Esophagus muscularis mucosa (tissue), 4 donors: ENCODE measurements at regions not wholly inside any gene's neighbourhood (a gene's known extent, or its start where the extent isn't known, plus 50 kb on each side); places are given as distances from the start of the nearest gene placed in this dataset.

Source experiments
- DNase-seq: peaks from one replicate; pipeline ENCODE4 v3.0.0-alpha.2; 2017; ENCODE audit errors: extremely low spot score
- H3K27ac ChIP-seq, 4 donors: fragments of 200-600 bp; sonication (generic); replicated peaks in 1 of 4; 1 replicate in 3 of 4; 2 replicates in 1 of 4; pipeline ENCODE4 v1.5.1; 2016 to 2019; ENCODE audit warnings: mild to moderate bottlenecking in 1 of 4
- H3K27me3 ChIP-seq, 4 donors: fragments of 200-600 bp; sonication (generic); one replicate each; pipeline versions ENCODE4 v1.5.1 to v1.6.0; 2016 to 2019
- H3K36me3 ChIP-seq, 4 donors: fragments of 200-600 bp; sonication (generic); one replicate each; pipeline ENCODE4 v1.5.1; 2016 to 2019
- H3K4me1 ChIP-seq, 4 donors: fragments of 200-600 bp; sonication (generic); one replicate each; pipeline ENCODE4 v1.5.1; 2016 to 2019
- H3K4me3 ChIP-seq, 4 donors: fragments of 200-600 bp; sonication (generic); 1 replicate in 2 of 4; 2 replicates in 2 of 4; pipeline ENCODE4 v1.5.1; 2016 to 2019; ENCODE audit warnings: mild to moderate bottlenecking in 4 of 4, moderate library complexity in 1 of 4
- H3K9me3 ChIP-seq, 4 donors: fragments of 200-600 bp; sonication (generic); 1 replicate in 3 of 4; 2 replicates in 1 of 4; pipeline ENCODE4 v1.5.1; 2016 to 2019
- EP300 ChIP-seq: sonication (generic); formaldehyde crosslinking; IDR thresholded peaks from one replicate; pipeline ENCODE4 v1.6.1; 2017; ENCODE audit warnings: antibody characterized with exemption
- POLR2A ChIP-seq: fragments of 450-650 bp; IDR thresholded peaks from one replicate; pipeline ENCODE4 v1.6.1; 2017; ENCODE audit warnings: antibody characterized with exemption, moderate library complexity, mild to moderate bottlenecking, low read depth
- POLR2AphosphoS5 ChIP-seq, 2 donors: sonication (generic); formaldehyde crosslinking; IDR thresholded peaks; one replicate each; pipeline ENCODE4 v1.6.1; 2017; ENCODE audit warnings: antibody characterized with exemption in 2 of 2
- WGBS: methylation state at CpG from one replicate; pipeline ENCODE4 v1.1.5; 2018; 5-methylcytosine and 5-hydroxymethylcytosine counted together
- intact Hi-C: fragments of 100-400 bp; cut with DNase I; formaldehyde crosslinking; loops from one replicate; pipeline ENCODE4 v1.15.1; 2023
- TF ChIP-seq, protein P1 (sequence below), 3 experiments: fragments of 200-600 bp in 2 of 3; fragments of 450-650 bp in 1 of 3; sonication (generic) in 2 of 3; IDR thresholded peaks; one replicate each; pipeline ENCODE4 v1.5.1; 2017 to 2019; ENCODE audit warnings: antibody characterized with exemption in 3 of 3, mild to moderate bottlenecking in 2 of 3, moderate library complexity in 1 of 3

DNA sequence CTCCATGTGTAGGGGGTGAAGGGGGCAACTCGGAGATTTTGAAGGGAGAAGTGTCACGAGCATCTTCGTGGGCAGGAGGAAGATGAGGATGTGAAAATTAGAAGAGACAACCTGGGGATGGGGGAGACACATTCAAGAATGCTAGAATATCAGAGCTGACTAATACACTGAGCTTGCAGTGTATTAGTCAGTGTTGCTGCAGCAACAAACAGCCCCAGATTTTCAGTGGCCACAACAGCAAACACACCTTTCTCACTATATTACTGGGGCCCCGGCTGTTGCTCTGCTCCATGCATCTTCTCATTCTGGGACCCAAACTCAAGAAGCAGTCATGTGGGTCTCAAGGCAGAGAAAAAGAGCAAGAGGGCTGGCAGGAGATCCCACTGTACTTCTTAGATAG is 74.8 kb upstream of the SIM2 start:
- Histone ChIP-seq H3K27ac (no peak overlapping the region), H3K27me3 (peaks cover 0 to 44% (median 0%) of the 10 kb centered on the region in 4 donors), H3K4me1 (no peaks in the 10 kb centered on the region), H3K4me3 (no peak overlapping the region), H3K36me3 (no peaks in the 10 kb centered on the region), H3K9me3 (peaks cover 0 to 10% (median 0%) of the 10 kb centered on the region in 4 donors)
- 76% methylated on average over 4 of the region's 4 CpGs for WGBS
- intact Hi-C loops, result no loop called here
- no peak for DNase-seq
- TF ChIP-seq POLR2AphosphoS5 (IDR thresholded peaks at IDR 0.05) (no peak), EP300 (no peak), POLR2A (no peak)
- TF ChIP-seq, protein P1, sequence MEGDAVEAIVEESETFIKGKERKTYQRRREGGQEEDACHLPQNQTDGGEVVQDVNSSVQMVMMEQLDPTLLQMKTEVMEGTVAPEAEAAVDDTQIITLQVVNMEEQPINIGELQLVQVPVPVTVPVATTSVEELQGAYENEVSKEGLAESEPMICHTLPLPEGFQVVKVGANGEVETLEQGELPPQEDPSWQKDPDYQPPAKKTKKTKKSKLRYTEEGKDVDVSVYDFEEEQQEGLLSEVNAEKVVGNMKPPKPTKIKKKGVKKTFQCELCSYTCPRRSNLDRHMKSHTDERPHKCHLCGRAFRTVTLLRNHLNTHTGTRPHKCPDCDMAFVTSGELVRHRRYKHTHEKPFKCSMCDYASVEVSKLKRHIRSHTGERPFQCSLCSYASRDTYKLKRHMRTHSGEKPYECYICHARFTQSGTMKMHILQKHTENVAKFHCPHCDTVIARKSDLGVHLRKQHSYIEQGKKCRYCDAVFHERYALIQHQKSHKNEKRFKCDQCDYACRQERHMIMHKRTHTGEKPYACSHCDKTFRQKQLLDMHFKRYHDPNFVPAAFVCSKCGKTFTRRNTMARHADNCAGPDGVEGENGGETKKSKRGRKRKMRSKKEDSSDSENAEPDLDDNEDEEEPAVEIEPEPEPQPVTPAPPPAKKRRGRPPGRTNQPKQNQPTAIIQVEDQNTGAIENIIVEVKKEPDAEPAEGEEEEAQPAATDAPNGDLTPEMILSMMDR (IDR thresholded peaks at IDR 0.05), result no peak

DNA sequence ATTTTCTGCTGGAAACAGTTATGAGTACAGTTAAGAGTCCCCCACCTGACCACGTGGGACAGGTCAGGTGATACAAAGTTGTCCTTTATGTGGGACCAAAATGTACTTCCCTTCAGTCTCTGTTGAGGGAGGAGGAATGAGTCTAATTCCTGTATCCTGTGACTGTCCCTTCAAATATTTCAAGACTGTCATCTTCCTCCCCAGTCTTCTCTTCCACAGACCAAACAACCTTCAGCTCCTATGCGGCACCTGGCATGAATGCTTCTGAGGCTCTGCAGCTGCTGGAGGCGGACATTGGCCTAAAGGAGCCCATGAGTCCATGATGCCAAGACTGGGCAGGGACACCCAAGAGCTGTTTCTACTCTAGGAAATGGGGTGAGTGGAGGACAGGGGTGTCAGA is 72.1 kb upstream of the SIM2 start:
- 85% methylated on average over 3 of the region's 3 CpGs for WGBS
- Histone ChIP-seq H3K4me1 (no peaks in the 10 kb centered on the region), H3K9me3 (peaks cover 0 to 10% (median 0%) of the 10 kb centered on the region in 4 donors), H3K36me3 (no peaks in the 10 kb centered on the region), H3K27me3 (peaks cover 0 to 68% (median 0%) of the 10 kb centered on the region in 4 donors), H3K4me3 (no peak overlapping the region), H3K27ac (no peak overlapping the region)
- TF ChIP-seq POLR2AphosphoS5 (IDR thresholded peaks at IDR 0.05) (no peak), POLR2A (no peak), EP300 (no peak)
- TF ChIP-seq, protein P1 (IDR thresholded peaks at IDR 0.05), result no peak
- no peak for DNase-seq
- intact Hi-C loops, result no loop called here

DNA sequence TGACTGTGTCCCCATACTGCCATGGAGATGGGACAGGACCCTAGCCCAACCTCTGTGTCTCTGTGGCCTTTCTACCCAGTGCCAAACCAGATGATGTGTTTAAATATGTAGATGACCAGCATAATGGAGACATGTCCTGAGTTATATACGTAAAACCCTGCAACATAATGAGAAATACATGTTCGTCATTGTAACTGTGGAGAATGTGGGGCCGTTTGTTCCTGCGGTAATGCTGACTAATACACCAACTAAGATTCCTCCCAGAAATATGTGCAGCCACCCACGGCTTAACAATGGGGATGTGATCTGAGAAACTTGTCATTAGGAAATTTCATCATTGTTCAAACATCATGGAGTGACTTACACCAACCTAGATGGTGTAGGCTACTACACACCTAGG is 71.7 kb upstream of the SIM2 start:
- Histone ChIP-seq H3K27ac (no peak overlapping the region), H3K27me3 (peaks cover 0 to 68% (median 0%) of the 10 kb centered on the region in 4 donors), H3K9me3 (peaks cover 0 to 10% (median 0%) of the 10 kb centered on the region in 4 donors), H3K36me3 (no peaks in the 10 kb centered on the region), H3K4me3 (no peak overlapping the region), H3K4me1 (no peaks in the 10 kb centered on the region)
- no peak for DNase-seq
- 86% methylated on average over 5 of the region's 5 CpGs for WGBS
- intact Hi-C loops, result no loop called here
- TF ChIP-seq EP300 (no peak), POLR2A (no peak), POLR2AphosphoS5 (IDR thresholded peaks at IDR 0.05) (no peak)
- TF ChIP-seq, protein P1 (IDR thresholded peaks at IDR 0.05), result no peak

DNA sequence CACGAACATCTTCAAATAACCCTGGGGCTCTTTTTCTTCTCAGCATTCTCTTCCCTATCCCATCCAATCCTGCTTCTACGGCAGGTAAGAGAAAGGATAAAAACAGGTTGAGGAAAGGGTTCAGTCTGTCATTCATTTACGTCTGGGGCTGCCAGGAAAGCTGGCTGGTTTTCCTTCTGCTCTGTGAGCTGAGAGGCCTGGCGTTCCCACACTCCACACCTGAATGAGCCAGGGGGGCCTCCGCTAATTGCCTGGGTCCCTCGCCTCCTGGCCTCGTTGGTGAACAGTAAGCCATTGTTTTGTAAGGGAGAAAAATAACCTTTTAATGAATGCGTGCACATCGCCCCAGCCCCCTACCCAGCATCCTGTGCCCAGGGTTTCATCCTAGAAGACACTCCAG is 70.8 kb upstream of the SIM2 start:
- intact Hi-C loops, result no loop called here

More for the DNA sequence above, 70.8 kb upstream of the SIM2 start:
- peaks cover 0 to 72% (median 0%) of the 10 kb centered on the region in 4 donors for H3K27me3 ChIP-seq
- no peaks in the 10 kb centered on the region for H3K4me1 ChIP-seq
- H3K27ac ChIP-seq, result no peak overlapping the region
- 81% methylated on average over 9 of the region's 9 CpGs for WGBS
- no peak for TF ChIP-seq POLR2AphosphoS5 (IDR thresholded peaks at IDR 0.05)
- TF ChIP-seq EP300, result no peak
- no peak for TF ChIP-seq POLR2A
- TF ChIP-seq, protein P1 (IDR thresholded peaks at IDR 0.05), result no peak
- no peaks in the 10 kb centered on the region for H3K36me3 ChIP-seq
- DNase-seq, result no peak
- peaks cover 0 to 10% (median 0%) of the 10 kb centered on the region in 4 donors for H3K9me3 ChIP-seq
- H3K4me3 ChIP-seq, result no peak overlapping the region
